Activated CD8-positive, alpha-beta memory T cell treated with anti-CD3 and anti-CD28 coated beads, Interleukin-2, amount 50 U/mL, for 48 hours (primary cell): ENCODE measurements at regions not wholly inside any gene's neighbourhood (a gene's known extent, or its start where the extent isn't known, plus 50 kb on each side); places are given as distances from the start of the nearest gene placed in this dataset.

ENCODE experiments used
- DNase-seq: peaks from one replicate; pipeline ENCODE4 v3.0.0-alpha.2; 2020

- DNase-seq, result no peak
Observed at GRCh38 chr6:153872946-153873345, 166.1 kb upstream of the OPRM1 start.

GRCh38 chr6:153862927-153863326, 176.1 kb upstream of the OPRM1 start:
- no peak for DNase-seq

- DNase-seq, result no peak
Observed at GRCh38 chr6:153862139-153862538, 176.9 kb upstream of the OPRM1 start.

- no peak for DNase-seq
Observed at GRCh38 chr6:153858529-153858928, 180.5 kb upstream of the OPRM1 start.

- DNase-seq, result no peak
Observed at GRCh38 chr6:153856929-153857376, 182.1 kb upstream of the OPRM1 start.

GRCh38 chr6:153852481-153852880, 186.6 kb upstream of the OPRM1 start:
- DNase-seq, result no peak

- no peak for DNase-seq
Observed at GRCh38 chr6:153852034-153852433, 187.0 kb upstream of the OPRM1 start.

GRCh38 chr6:153849072-153849779, 189.8 kb upstream of the OPRM1 start:
- DNase-seq, result no peak

GRCh38 chr6:153843420-153843819, 195.6 kb upstream of the OPRM1 start:
- no peak for DNase-seq

GRCh38 chr6:153842491-153842890, 196.5 kb upstream of the OPRM1 start:
- no peak for DNase-seq

GRCh38 chr6:153840039-153840850, 198.8 kb upstream of the OPRM1 start:
- DNase-seq, result no peak

- no peak for DNase-seq
Observed at GRCh38 chr6:153832543-153832942, 206.5 kb upstream of the OPRM1 start.

GRCh38 chr6:153831350-153832078, 207.5 kb upstream of the OPRM1 start:
- no peak for DNase-seq

GRCh38 chr6:153817173-153817572, 221.9 kb upstream of the OPRM1 start:
- no peak for DNase-seq

GRCh38 chr6:153816366-153816765, 222.7 kb upstream of the OPRM1 start:
- DNase-seq, result no peak

GRCh38 chr6:153814136-153814535, 224.9 kb upstream of the OPRM1 start:
- DNase-seq, result no peak

GRCh38 chr6:153804755-153805330, 234.2 kb upstream of the OPRM1 start:
- no peak for DNase-seq

GRCh38 chr6:153801917-153802316, 237.1 kb upstream of the OPRM1 start:
- no peak for DNase-seq

- no peak for DNase-seq
Observed at GRCh38 chr6:153800580-153801188, 238.4 kb upstream of the OPRM1 start.

GRCh38 chr6:153790876-153791473, 248.1 kb upstream of the OPRM1 start:
- no peak for DNase-seq

GRCh38 chr6:153790048-153790447, 249.0 kb upstream of the OPRM1 start:
- no peak for DNase-seq

GRCh38 chr6:153787341-153787606, 251.8 kb upstream of the OPRM1 start:
- no peak for DNase-seq

- no peak for DNase-seq
Observed at GRCh38 chr6:153781306-153781705, 257.7 kb upstream of the OPRM1 start.
